Pons (tissue), 1 donor: ENCODE measurements at regions not wholly inside any gene's neighbourhood (a gene's known extent, or its start where the extent isn't known, plus 50 kb on each side); places are given as distances from the start of the nearest gene placed in this dataset.

ENCODE experiments used
- DNase-seq: peaks from one replicate; pipeline ENCODE4 v3.0.0-alpha.2; 2016; ENCODE audit warnings: low spot score

GRCh38 chr14:101370593-101371569, 190.4 kb upstream of the DIO3 start:
- DNase-seq, result no peak

DNA sequence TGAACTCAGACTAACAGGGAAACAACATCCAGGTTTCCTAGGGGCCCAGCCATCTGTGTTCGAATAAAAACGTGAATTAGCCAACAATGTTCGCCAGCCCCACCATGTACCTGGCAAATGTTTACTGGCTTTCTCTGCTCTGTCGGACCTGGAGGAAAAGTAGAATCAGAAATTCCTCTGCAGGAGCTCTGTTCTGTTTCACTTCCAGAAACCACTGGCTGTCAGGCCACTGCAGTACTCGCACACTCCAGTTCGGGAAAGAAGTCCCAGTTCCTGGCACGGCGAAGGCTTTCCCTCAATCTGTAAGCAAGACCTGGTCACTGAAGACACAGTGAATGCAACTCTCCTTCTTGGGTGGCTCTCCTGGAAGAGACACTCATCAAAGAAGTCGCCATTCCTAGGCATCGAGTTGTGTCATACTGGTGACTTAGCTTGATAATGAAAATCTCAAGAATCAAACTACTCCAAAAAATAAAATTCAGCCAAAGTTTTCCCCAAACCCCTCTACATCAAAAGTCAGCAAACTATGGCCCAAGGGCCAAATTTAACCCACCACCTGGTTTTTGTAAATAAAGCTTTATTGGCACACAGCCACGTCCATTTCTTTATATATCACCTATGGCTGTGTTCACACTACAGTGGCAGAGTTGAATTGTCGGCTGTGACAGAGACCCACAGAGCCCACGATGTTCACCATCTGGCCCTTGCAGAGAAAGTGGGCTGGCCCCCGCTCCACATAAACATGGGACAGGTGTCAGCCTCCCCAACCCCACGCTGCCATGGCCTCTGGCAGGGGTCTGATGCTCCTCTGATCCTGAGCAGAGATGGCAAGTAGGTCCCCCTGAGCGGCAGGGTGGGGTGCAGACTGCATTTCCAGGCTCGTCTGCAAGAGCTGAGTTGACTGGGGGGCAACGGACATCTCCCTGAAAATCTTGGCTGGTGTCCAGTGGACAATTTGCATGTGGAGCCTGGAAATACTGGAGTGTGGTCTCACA, 189.2 kb upstream of the DIO3 start:
- no peak for DNase-seq

DNA sequence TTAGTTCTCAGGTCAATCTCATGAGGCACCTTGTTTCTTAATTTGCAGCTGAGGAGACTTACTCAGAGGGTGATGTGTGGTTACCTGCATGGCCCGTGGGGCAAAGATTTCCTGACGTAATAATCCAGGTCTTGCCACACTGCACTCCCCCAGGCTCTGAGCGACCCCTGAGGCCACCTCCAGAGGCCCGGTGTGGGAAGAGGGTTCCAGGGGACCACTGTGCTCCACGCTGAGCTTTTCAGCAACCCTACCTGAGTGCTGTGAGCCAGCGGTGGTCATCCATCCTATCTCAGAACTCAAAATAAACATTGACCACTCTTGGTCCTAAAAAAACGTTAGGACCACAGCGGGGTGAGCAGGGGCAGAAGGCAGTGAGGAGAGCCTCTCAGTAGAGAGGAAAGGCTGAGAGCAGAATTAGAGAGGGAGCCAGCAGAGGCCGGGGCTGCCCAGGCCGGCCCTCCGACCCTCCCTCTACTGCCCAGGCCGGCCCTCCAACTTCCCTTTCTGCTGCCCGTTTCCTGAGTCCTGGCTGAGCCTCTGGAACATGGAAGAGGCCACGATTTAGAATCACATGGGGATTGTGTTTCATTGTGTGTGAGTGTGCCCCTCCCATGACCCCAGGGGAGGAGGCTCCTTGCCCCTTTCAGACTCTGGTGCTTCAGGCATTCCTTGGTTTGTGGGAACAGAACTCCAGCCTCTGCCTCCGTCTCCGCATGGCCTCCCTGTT, 188.2 kb upstream of the DIO3 start:
- no peak for DNase-seq

- no peak for DNase-seq
Measured at GRCh38 chr14:101373690-101374295, 187.5 kb upstream of the DIO3 start.

DNA sequence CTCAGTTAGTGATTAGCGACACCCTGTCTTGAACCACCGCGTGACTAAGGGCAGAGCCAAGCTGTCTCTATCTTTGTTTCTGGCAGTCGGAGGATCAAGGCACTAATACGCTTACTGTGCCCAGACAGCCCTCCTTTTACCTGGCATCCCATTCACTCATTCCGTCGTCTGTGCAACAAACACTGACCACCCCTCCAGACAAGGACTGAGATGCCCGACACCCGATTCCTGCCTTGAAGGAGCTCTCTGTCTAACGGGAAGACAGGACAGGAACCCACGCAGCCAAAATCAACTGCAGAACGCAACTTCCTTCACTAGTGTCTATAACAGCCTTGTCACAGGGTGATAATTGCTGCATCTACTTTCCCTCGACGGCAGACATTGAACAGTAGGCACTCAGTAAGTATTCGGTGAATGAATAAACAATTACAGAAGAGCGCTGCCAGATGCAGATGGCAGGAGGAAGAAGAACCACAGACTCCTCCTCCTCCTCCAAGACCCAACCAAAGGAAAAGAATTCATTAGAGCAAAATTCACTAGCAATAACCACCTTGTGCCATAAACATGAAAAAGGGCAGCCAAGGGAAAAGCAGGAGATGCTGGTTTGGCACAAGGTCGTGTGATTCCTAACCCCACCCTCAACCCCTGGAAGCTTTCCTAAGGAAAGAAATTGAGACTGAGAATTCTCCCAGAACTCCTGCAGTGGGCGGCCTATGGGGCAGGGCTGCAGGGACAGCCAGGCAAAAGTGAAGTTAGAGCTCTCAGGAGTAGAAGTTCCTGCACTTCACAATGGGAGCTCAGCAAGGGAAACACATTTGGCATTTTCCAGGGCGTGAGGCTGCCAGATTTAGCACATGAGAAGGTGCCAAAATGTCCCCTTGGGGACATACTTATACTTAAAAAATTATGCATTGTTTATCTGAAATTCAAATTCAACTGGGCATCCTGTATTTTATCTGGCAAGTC, 186.6 kb upstream of the DIO3 start:
- no peak for DNase-seq

GRCh38 chr14:101377069-101377468, 184.2 kb upstream of the DIO3 start:
- no peak for DNase-seq

GRCh38 chr14:101379842-101380241, 181.5 kb upstream of the DIO3 start:
- DNase-seq, result no peak

DNA sequence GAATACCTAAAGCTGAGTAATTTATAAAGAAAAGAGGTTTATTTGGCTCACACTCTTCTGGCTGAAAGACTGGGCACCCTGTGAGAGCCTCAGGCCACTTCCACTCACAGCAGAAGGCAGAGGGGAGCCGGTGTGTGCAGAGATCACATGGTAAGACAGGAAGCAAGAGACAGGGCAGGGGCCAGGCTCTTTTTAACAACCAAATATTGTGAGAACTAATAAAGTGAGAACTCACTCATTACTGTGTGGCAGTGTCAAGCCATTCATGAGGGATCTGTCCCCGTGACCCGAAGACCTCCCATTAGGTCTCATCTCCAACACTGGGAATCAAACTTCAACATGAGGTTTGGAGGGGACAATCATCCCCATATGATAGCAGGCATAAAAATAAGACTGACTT, 180.8 kb upstream of the DIO3 start:
- DNase-seq, result no peak

DNA sequence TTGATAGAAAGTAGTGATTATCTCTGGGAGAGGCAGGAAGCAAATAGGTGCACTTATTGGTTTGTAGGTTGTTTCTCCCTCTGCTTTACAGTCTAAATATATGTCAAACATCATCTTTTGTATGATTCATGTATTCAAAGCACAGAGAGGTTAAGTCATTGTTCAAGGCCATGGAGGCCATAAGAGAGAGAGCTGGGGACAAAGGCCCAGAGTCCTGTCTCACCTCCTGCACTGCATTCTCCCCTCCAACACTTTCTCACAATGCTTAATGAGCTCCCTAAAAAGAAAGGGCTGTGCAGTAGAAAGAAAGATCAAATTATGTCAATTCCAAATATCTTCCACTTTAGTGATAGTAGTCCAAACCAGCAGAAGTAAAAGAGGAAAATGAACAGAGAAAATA, 180.4 kb upstream of the DIO3 start:
- no peak for DNase-seq

DNA sequence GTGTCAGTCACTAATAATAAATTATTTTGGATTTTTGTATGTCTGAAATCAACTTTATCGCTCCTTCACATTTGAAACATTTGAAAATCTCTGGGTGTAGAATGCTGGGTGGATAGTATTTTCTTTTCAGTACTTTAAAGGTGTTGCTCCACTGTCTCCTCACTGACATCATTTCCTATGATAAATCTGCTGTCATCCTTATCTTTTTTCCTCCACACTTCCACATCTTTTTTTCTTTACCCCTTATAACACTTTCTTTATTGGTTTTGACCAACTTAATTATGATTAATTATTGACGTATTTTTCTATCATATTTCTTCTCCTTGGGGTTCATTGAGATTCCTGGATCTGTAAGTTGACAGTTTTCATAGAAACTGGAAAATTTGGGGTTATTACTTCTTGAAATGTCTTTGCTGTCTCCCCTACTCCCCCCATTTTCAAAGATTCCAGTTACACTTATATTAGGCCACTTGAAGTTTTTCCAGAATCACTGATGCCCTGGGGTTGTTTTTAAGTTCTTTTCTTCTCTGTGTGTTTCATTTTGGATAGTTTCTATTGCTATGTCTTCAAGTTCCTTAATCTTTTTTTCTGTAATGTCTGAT, 177.5 kb upstream of the DIO3 start:
- DNase-seq, result no peak

DNA sequence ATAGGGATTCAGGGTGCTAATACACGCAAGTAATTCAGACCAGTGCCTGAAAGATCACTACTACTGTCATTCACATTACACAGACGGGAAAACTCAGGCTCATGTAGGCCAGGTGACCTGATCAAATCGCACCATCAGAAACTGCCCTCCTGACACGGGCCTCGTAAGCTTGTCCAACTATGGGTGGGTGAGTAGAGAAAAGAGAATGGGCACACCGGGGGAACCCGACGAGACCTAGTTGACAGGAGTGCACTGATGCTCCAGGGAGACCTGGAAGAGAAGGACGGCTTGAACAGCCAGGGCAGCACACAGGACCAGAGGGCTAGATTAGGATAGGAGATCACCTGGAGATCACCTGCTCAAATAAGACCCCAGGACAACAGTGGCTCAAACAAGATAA, 166.9 kb upstream of the DIO3 start:
- DNase-seq, result no peak

DNA sequence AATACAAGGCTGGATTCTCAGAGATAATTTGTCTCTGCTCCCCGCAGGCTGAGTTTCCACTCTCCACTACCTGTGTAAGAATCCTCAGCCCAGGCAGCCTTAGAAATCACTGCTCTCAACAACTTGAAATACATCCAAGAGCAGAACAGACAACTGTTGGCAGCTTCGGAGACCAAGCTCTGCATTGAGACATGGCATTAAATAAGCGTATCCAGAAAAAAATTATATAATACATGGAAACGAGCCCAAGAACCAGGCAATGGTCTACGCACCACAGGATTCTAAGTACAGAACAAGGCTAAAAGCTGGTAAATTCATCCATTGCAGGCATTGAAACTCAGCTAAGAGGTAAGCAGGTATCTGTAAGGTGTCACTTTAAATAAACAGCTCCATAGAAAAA, 165.5 kb upstream of the DIO3 start:
- no peak for DNase-seq

GRCh38 chr14:101397206-101397605, 164.1 kb upstream of the DIO3 start:
- no peak for DNase-seq

GRCh38 chr14:101398011-101398410, 163.3 kb upstream of the DIO3 start:
- DNase-seq, result no peak

- no peak for DNase-seq
Measured at GRCh38 chr14:101399737-101400517, 161.4 kb upstream of the DIO3 start.

- DNase-seq, result no peak
Measured at GRCh38 chr14:101400830-101401229, 160.5 kb upstream of the DIO3 start.

DNA sequence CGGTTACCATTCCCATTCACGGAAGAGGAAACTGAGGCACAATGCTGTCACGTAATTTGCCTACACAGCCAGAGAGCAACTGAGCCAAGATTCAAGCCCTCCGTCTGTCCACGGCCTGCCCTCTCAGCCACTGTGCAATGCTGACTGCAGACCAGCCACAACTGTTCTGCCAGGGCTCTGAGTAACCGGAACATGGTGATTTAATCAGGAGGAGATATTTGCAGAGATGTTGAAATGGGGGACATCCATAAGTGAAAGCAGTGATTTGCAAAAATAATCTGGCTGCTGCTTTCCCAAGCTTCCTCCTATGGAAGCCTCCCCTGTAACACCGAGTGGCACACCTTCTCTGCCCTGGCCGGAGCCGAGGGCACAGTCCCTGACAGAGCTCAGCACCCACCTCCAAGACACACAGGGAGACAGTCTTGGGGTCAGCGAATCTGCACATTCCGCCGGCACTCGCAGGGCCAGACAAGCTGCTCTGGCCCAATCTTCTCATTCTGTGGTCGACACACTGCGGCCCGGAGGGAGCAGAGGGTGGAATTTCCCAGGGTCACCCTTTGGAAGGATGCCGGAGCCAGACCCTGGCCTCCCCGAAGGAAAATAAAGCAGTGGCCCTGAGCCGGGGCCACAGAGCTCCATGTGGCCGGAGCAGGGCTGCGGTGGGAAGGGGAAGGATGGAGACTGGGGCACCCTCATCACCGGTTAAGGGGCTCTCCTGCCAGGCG, 158.2 kb upstream of the DIO3 start:
- no peak for DNase-seq

DNA sequence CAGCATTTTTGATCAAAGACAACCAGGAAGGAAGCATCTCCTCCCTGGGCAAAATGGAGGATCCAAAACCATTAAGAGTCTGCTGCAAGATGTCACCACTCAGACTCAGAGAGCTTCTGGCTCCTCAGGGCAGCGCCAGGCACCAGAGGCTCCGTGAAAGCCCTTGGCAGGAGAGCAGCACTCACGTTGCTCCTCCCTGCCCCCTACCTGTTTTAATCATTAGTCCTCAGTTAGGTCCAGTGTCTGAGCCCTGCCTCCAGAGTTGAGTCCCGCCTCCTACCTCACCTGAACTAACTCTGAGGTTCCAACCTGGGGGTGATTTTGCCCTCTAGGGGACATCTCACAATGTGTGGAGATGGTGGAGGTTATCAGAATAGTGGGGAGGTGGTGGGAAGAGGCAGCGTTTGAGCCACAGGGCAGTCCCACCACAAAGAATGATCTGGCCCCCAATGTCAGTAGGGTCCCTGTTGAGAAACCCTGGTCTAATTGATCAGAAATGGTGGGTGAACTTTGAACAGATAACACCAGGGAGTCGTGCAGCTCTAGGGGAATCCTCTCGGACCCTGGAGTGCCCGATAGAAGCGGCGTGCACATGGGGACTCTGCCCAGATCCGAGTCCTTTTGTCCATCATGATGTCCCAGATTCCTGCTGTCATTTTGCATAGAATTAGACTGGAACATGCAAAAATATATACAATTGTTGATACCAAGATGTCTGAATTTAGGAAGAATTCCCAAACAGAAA, 156.7 kb upstream of the DIO3 start:
- DNase-seq, result no peak
